ENCODE measurements at regions not wholly inside any gene's neighbourhood (a gene's known extent, or its start where the extent isn't known, plus 50 kb on each side); places are given as distances from the start of the nearest gene placed in this dataset.

GRCh38 chr11:37089439-37089838, 491.4 kb upstream of the RAG2 start:
- Histone ChIP-seq H3K79me2 (ENCODE audit: insufficient read depth, low read length) (no peaks in the 10 kb centered on the region), H2AFZ (ENCODE audit: low read length) (no peak overlapping the region), H3K27ac (ENCODE audit: extremely low read length, insufficient read depth, low read length) (no peak overlapping the region), H3K9ac (ENCODE audit: insufficient read depth, low read depth, low read length) (no peak overlapping the region), H3K4me2 (ENCODE audit: low read depth, low read length) (no peak overlapping the region), H3K27me3 (ENCODE audit: control insufficient read depth in 1 of 2, insufficient read depth in 2 of 2, low read length in 2 of 2) (no peaks in the 10 kb centered on the region; a peak in 1 of 5 replicates), H3K36me3 (replicated peaks in 1 of 2; ENCODE audit: control insufficient read depth in 1 of 2, insufficient read depth in 2 of 2, low read length in 2 of 2) (no peaks in the 10 kb centered on the region), H3K4me1 (ENCODE audit: insufficient read depth, low read length) (no peaks in the 10 kb centered on the region), H3K4me3 (replicated peaks in 1 of 3; ENCODE audit: insufficient read depth in 1 of 3, low read depth in 2 of 3, low read length in 3 of 3) (no peak overlapping the region), H3K9me3 (ENCODE audit: low read length) (no peaks in the 10 kb centered on the region), H4K20me1 (ENCODE audit: insufficient read depth, low read length) (no peaks in the 10 kb centered on the region)
- ATAC-seq (no peak), FAIRE-seq (no peak), DNase-seq (ENCODE audit: low spot score) (no peak)
- no TSS peak for BruUV-seq (replicated peaks)
- in situ Hi-C loops (cut with HindIII; ENCODE audit: extremely low pct_ligation_motif_present, low pct_unique_long_range_greater_than_20kb) (no loop called here), intact Hi-C loops (cut with micrococcal nuclease; ENCODE audit: unreplicated experiment) (no loop called here)
- no peak for TF ChIP-seq ZNF850 (CRISPR knock-in tag; conservative IDR thresholded peaks at IDR 0.05)
- TF ChIP-seq CHD4 (IDR thresholded peaks at IDR 0.05; ENCODE audit: borderline replicate concordance, low read length): no peak
- no peak for TF ChIP-seq ZNF609 (CRISPR knock-in tag; IDR thresholded peaks at IDR 0.05; ENCODE audit: borderline replicate concordance)
- no peak for TF ChIP-seq AFF4 (CRISPR knock-in tag; IDR thresholded peaks at IDR 0.05)
- ChIA-PET POLR2A (no interaction called here), CTCF (ENCODE audit: low intra/inter-chr PET ratio, low total read pairs) (no interaction called here)

All from HepG2 (cell line).